Testis (tissue), 2 donors: ENCODE measurements at regions not wholly inside any gene's neighbourhood (a gene's known extent, or its start where the extent isn't known, plus 50 kb on each side); places are given as distances from the start of the nearest gene placed in this dataset.

Experiments used
- DNase-seq: peaks from one replicate; pipeline ENCODE4 v3.0.0-alpha.2; 2019
- H3K27ac ChIP-seq, 2 donors: fragments of 200-600 bp; sonication (generic); one replicate each; pipeline ENCODE4 v1.5.1; 2019
- H3K27me3 ChIP-seq: fragments of 200-600 bp; sonication (generic); one replicate; pipeline ENCODE4 v1.5.1; 2019
- H3K36me3 ChIP-seq: fragments of 200-600 bp; sonication (generic); one replicate; pipeline ENCODE4 v1.5.1; 2017; ENCODE audit warnings: low read depth; ENCODE audit errors: missing control alignments
- H3K4me1 ChIP-seq: fragments of 200-600 bp; sonication (generic); one replicate; pipeline ENCODE4 v1.5.1; 2019
- H3K4me3 ChIP-seq, 2 donors: fragments of 200-600 bp; sonication (generic); one replicate each; pipeline ENCODE4 v1.5.1; 2017 to 2019
- H3K9me3 ChIP-seq: fragments of 200-600 bp; sonication (generic); one replicate; pipeline ENCODE4 v1.5.1; 2017
- CTCF ChIP-seq, 3 experiments: fragments of 450-650 bp in 2 of 3; fragments of 200-600 bp in 1 of 3; sonication (generic) in 1 of 3; IDR thresholded peaks; one replicate each; pipeline ENCODE4 v1.5.1; 2016 to 2019; ENCODE audit warnings: antibody characterized with exemption in 3 of 3, mild to moderate bottlenecking in 2 of 3, moderate library complexity in 1 of 3
- POLR2A ChIP-seq: fragments of 450-650 bp; IDR thresholded peaks from one replicate; pipeline ENCODE4 v1.6.1; 2017; ENCODE audit warnings: antibody characterized with exemption, mild to moderate bottlenecking, moderate library complexity
- WGBS, 2 donors: methylation state at CpG; one replicate each; pipeline ENCODE4 v1.1.5; 2018; 5-methylcytosine and 5-hydroxymethylcytosine counted together
- intact Hi-C: fragments of 100-400 bp; cut with DNase I; formaldehyde crosslinking; loops from one replicate; pipeline ENCODE4 v1.15.1; 2023; ENCODE audit warnings: low total_unique reads

- no peaks in the 10 kb centered on the region for H3K4me1 ChIP-seq
- H3K4me3 ChIP-seq = no peak overlapping the region
- H3K27ac ChIP-seq = no peak overlapping the region
- no peaks in the 10 kb centered on the region for H3K9me3 ChIP-seq
- TF ChIP-seq CTCF (IDR thresholded peaks at IDR 0.05) = no peak
- TF ChIP-seq POLR2A = no peak
- H3K27me3 ChIP-seq = no peaks in the 10 kb centered on the region
- 74 to 88% methylated on average over 4 of the region's 4 CpGs for WGBS, 2 donors
- DNase-seq = no peak
- intact Hi-C loops = no loop called here
- H3K36me3 ChIP-seq = no peaks in the 10 kb centered on the region
These were observed 604.7 kb upstream of the SALL1 start for GRCh38 chr16:51755577-51756355.

- no peaks in the 10 kb centered on the region for H3K9me3 ChIP-seq
- H3K4me1 ChIP-seq = no peaks in the 10 kb centered on the region
- TF ChIP-seq POLR2A = no peak
- TF ChIP-seq CTCF (IDR thresholded peaks at IDR 0.05) = no peak
- no peaks in the 10 kb centered on the region for H3K27me3 ChIP-seq
- 55 to 57% methylated on average over 9 to 12 of the region's 12 CpGs for WGBS, 2 donors
- no peaks in the 10 kb centered on the region for H3K36me3 ChIP-seq
- no peak overlapping the region for H3K27ac ChIP-seq
- intact Hi-C loops = no loop called here
- no peak for DNase-seq
- no peak overlapping the region for H3K4me3 ChIP-seq
These were observed 604.0 kb upstream of the SALL1 start for GRCh38 chr16:51755039-51755501.

- no peak for DNase-seq
- intact Hi-C loops = no loop called here
- H3K9me3 ChIP-seq = no peaks in the 10 kb centered on the region
- TF ChIP-seq CTCF (IDR thresholded peaks at IDR 0.05) (no peak), POLR2A (no peak)
- H3K36me3 ChIP-seq = no peaks in the 10 kb centered on the region
- no peaks in the 10 kb centered on the region for H3K27me3 ChIP-seq
- WGBS, 2 donors = 40 to 47% methylated on average over 1 of the region's 1 CpG
- H3K4me3 ChIP-seq = no peak overlapping the region
- H3K4me1 ChIP-seq = no peaks in the 10 kb centered on the region
- no peak overlapping the region for H3K27ac ChIP-seq
These were observed 602.5 kb upstream of the SALL1 start for GRCh38 chr16:51753467-51754127.

GRCh38 chr16:51752438-51752995, 601.4 kb upstream of the SALL1 start:
- Histone ChIP-seq H3K27me3 (no peaks in the 10 kb centered on the region), H3K36me3 (no peaks in the 10 kb centered on the region), H3K4me3 (no peak overlapping the region), H3K4me1 (no peaks in the 10 kb centered on the region), H3K9me3 (no peaks in the 10 kb centered on the region), H3K27ac (no peak overlapping the region)
- intact Hi-C loops = no loop called here
- 67 to 73% methylated on average over 3 of the region's 3 CpGs for WGBS, 2 donors
- TF ChIP-seq POLR2A (no peak), CTCF (IDR thresholded peaks at IDR 0.05) (no peak)
- no peak for DNase-seq
